ENCODE measurements at regions not wholly inside any gene's neighbourhood (a gene's known extent, or its start where the extent isn't known, plus 50 kb on each side); places are given as distances from the start of the nearest gene placed in this dataset.

GRCh38 chr4:41318839-41319530 lies 62.3 kb downstream of the UCHL1 start:
- ATAC-seq (ENCODE audit: low FRiP score) (no peak), DNase-seq (ENCODE audit: low spot score) (no peak)
- no peak for TF ChIP-seq CTCF (IDR thresholded peaks at IDR 0.05)

- ATAC-seq (ENCODE audit: low FRiP score), result no peak
- DNase-seq (ENCODE audit: low spot score), result no peak
- no peak for TF ChIP-seq CTCF (IDR thresholded peaks at IDR 0.05)
Measured at GRCh38 chr4:41319553-41319952, 62.8 kb downstream of the UCHL1 start.

GRCh38 chr4:41320278-41320677 lies 63.5 kb downstream of the UCHL1 start:
- DNase-seq (ENCODE audit: low spot score), result no peak
- ATAC-seq (ENCODE audit: low FRiP score), result no peak
- no peak for TF ChIP-seq CTCF (IDR thresholded peaks at IDR 0.05)

- DNase-seq (ENCODE audit: low spot score) (no peak), ATAC-seq (ENCODE audit: low FRiP score) (no peak)
- no peak for TF ChIP-seq CTCF (IDR thresholded peaks at IDR 0.05)
Measured at GRCh38 chr4:41320786-41321185, 64.1 kb downstream of the UCHL1 start.

- no peak for DNase-seq (ENCODE audit: low spot score)
- no peak for TF ChIP-seq CTCF (IDR thresholded peaks at IDR 0.05)
- ATAC-seq (ENCODE audit: low FRiP score), result no peak
Measured at GRCh38 chr4:41321216-41321945, 64.7 kb downstream of the UCHL1 start.

GRCh38 chr4:41322617-41323016 lies 65.9 kb downstream of the UCHL1 start:
- no peak for ATAC-seq (ENCODE audit: low FRiP score)
- TF ChIP-seq CTCF (IDR thresholded peaks at IDR 0.05), result no peak
- no peak for DNase-seq (ENCODE audit: low spot score)

- ATAC-seq (ENCODE audit: low FRiP score), result no peak
- DNase-seq (ENCODE audit: low spot score), result no peak
- no peak for TF ChIP-seq CTCF (IDR thresholded peaks at IDR 0.05)
Measured at GRCh38 chr4:41323179-41323578, 66.5 kb downstream of the UCHL1 start.

All from omental fat pad (tissue), 3 donors.